AG09319 (cell line): ENCODE measurements at regions not wholly inside any gene's neighbourhood (a gene's known extent, or its start where the extent isn't known, plus 50 kb on each side); places are given as distances from the start of the nearest gene placed in this dataset.

Source experiments
- DNase-seq: peaks from one replicate; pipeline ENCODE4 v3.0.0-alpha.2; 2010; ENCODE audit warnings: low read depth; ENCODE audit errors: extremely low read depth
- CTCF ChIP-seq: IDR thresholded peaks from 2 replicates; pipeline ENCODE4 v1.5.1; 2011; ENCODE audit warnings: low read depth, mild to moderate bottlenecking, inconsistent platforms, low read length, moderate library complexity

GRCh38 chr17:71158437-71158836 is 962.4 kb upstream of the SOX9 start:
- TF ChIP-seq CTCF = no peak
- no peak for DNase-seq

- TF ChIP-seq CTCF = no peak
- no peak for DNase-seq
These were observed 957.6 kb upstream of the SOX9 start for GRCh38 chr17:71163121-71163812.

- no peak for TF ChIP-seq CTCF
- DNase-seq = no peak
These were observed 957.1 kb upstream of the SOX9 start for GRCh38 chr17:71163813-71164122.

- TF ChIP-seq CTCF = no peak
- DNase-seq = no peak
These were observed 956.3 kb upstream of the SOX9 start for GRCh38 chr17:71164561-71164960.

- TF ChIP-seq CTCF = no peak
- DNase-seq = no peak
These were observed 954.5 kb upstream of the SOX9 start for GRCh38 chr17:71166311-71166710.

- no peak for DNase-seq
These were observed 952.6 kb upstream of the SOX9 start for GRCh38 chr17:71168053-71168741.

More at GRCh38 chr17:71168053-71168741, 952.6 kb upstream of the SOX9 start:
- TF ChIP-seq CTCF = no peak
